H1 (cell line): ENCODE measurements at regions not wholly inside any gene's neighbourhood (a gene's known extent, or its start where the extent isn't known, plus 50 kb on each side); places are given as distances from the start of the nearest gene placed in this dataset.

ENCODE experiments used
- CTCF ChIA-PET: fragments of 300-600 bp; sonication (Branson Sonifier 250); formaldehyde crosslinking; loops from one replicate; lab custom pipeline; 2021; ENCODE audit not compliant: partially characterized antibody; lab: Charles Lee
- POLR2A ChIA-PET: fragments of 300-600 bp; sonication (Branson Sonifier 250); formaldehyde crosslinking; loops from one replicate; lab custom pipeline; 2021; ENCODE audit warnings: inconsistent platforms; ENCODE audit not compliant: partially characterized antibody; lab: Charles Lee
- DNase-seq, 2 experiments: peaks; one replicate each; pipeline versions ENCODE4 v3.0.0 to v3.0.0-alpha.2; 2010 to 2022; ENCODE audit warnings: low spot score in 2 of 2, low read depth in 1 of 2, mixed read lengths in 1 of 2
- FAIRE-seq: peaks from 2 replicates; lab custom pipeline; 2011; peaks lifted over from hg19 to GRCh38; lab: Jason Lieb, UNC
- H2AFZ ChIP-seq: 2 replicates; pipeline ENCODE4 v1.8.1; 2012; ENCODE audit warnings: low read length, inconsistent platforms
- H2AK5ac ChIP-seq: 2 replicates; pipeline ENCODE4 v1.6.1; 2013; ENCODE audit warnings: low read depth, low read length
- H2BK120ac ChIP-seq: replicated peaks from 2 replicates; pipeline ENCODE3; 2013; ENCODE audit warnings: low read depth, low read length, inconsistent platforms
- H2BK12ac ChIP-seq: 2 replicates; pipeline ENCODE4 v1.6.1; 2013; ENCODE audit warnings: low read depth, low read length
- H2BK15ac ChIP-seq: 2 replicates; pipeline ENCODE4 v1.6.1; 2013; ENCODE audit warnings: low read length
- H2BK20ac ChIP-seq: 2 replicates; pipeline ENCODE4 v1.6.1; 2013; ENCODE audit warnings: low read length
- H2BK5ac ChIP-seq: 2 replicates; pipeline ENCODE4 v1.6.1; 2013; ENCODE audit warnings: low read depth, low read length
- H3K14ac ChIP-seq: 2 replicates; pipeline ENCODE4 v1.6.1; 2013; ENCODE audit warnings: inconsistent platforms; ENCODE audit not compliant: insufficient read length
- H3K18ac ChIP-seq: 2 replicates; pipeline ENCODE4 v1.6.1; 2013; ENCODE audit warnings: low read length; ENCODE audit errors: extremely low read depth
- H3K23ac ChIP-seq: 2 replicates; pipeline ENCODE4 v1.6.1; 2013; ENCODE audit warnings: inconsistent platforms; ENCODE audit not compliant: insufficient read length
- H3K23me2 ChIP-seq: 2 replicates; pipeline ENCODE4 v1.6.1; 2013; ENCODE audit warnings: low read depth, low read length
- H3K27ac ChIP-seq: 2 replicates; pipeline ENCODE4 v1.6.1; 2011; ENCODE audit warnings: low read depth, low read length, inconsistent platforms
- H3K27me3 ChIP-seq, 4 experiments: replicated peaks in 1 of 4; 1 replicate in 1 of 4; 2 replicates in 3 of 4; pipeline versions ENCODE4 v1.6.1 to v1.8.1; 2011 to 2013; ENCODE audit warnings: low read length in 3 of 4, mild to moderate bottlenecking in 3 of 4, inconsistent platforms in 2 of 4, mixed read lengths in 2 of 4, moderate library complexity in 1 of 4; ENCODE audit not compliant: control insufficient read depth in 3 of 4, insufficient read depth in 3 of 4; ENCODE audit errors: extremely low read depth in 1 of 4
- H3K36me3 ChIP-seq, 4 experiments: 2 replicates each; pipeline versions ENCODE4 v1.6.1 to v1.8.1; 2011 to 2013; ENCODE audit warnings: mild to moderate bottlenecking in 4 of 4, low read length in 3 of 4, moderate library complexity in 2 of 4, control low read depth in 1 of 4, inconsistent platforms in 1 of 4; ENCODE audit not compliant: insufficient read depth in 4 of 4, control insufficient read depth in 2 of 4
- H3K4ac ChIP-seq: replicated peaks from 2 replicates; pipeline ENCODE3; 2013; ENCODE audit warnings: low read length, low read depth, mixed read lengths, inconsistent platforms; ENCODE audit not compliant: insufficient read length
- H3K4me1 ChIP-seq, 4 experiments: replicated peaks in 1 of 4; 1 replicate in 1 of 4; 2 replicates in 3 of 4; pipeline versions ENCODE4 v1.6.1 to v1.8.1; 2011 to 2013; ENCODE audit warnings: low read length in 3 of 4, inconsistent platforms in 2 of 4, mixed read lengths in 1 of 4; ENCODE audit not compliant: insufficient read depth in 4 of 4, control insufficient read depth in 3 of 4
- H3K4me2 ChIP-seq, 2 experiments: 2 replicates each; pipeline versions ENCODE4 v1.6.1 to v1.8.1; 2011 to 2013; ENCODE audit warnings: low read depth in 2 of 2, low read length in 2 of 2, control low read depth in 1 of 2, inconsistent platforms in 1 of 2, mild to moderate bottlenecking in 1 of 2; ENCODE audit not compliant: insufficient read depth in 1 of 2
- H3K4me3 ChIP-seq, 4 experiments: fragments of 200-600, 300-600 bp in 1 of 4; sonication (generic), shearing (Covaris generic), sonication (Bioruptor Twin) in 1 of 4; 2 replicates each; pipeline versions ENCODE4 v1.5.1 to v1.8.1; 2011 to 2016; ENCODE audit warnings: low read length in 4 of 4, low read depth in 3 of 4, control low read depth in 2 of 4, inconsistent platforms in 2 of 4, mild to moderate bottlenecking in 2 of 4, mixed read lengths in 1 of 4, moderate library complexity in 1 of 4; ENCODE audit not compliant: insufficient read depth in 2 of 4; ENCODE audit errors: extremely low read depth in 1 of 4
- H3K56ac ChIP-seq: replicated peaks from 2 replicates; pipeline ENCODE3; 2013; ENCODE audit warnings: low read depth, mild to moderate bottlenecking, mixed read lengths, low read length, inconsistent platforms; ENCODE audit not compliant: insufficient read length
- H3K79me1 ChIP-seq: 2 replicates; pipeline ENCODE4 v1.6.1; 2013; ENCODE audit warnings: low read depth, low read length, control low read depth
- H3K79me2 ChIP-seq, 2 experiments: 2 replicates each; pipeline versions ENCODE4 v1.6.1 to v1.8.1; 2012 to 2013; ENCODE audit warnings: low read length in 2 of 2, mild to moderate bottlenecking in 2 of 2, inconsistent platforms in 1 of 2; ENCODE audit not compliant: insufficient read depth in 2 of 2, control insufficient read depth in 1 of 2
- H3K9ac ChIP-seq, 4 experiments: replicated peaks in 1 of 4; 1 replicate in 1 of 4; 2 replicates in 3 of 4; pipeline versions ENCODE4 v1.6.1 to v1.8.1; 2011 to 2013; ENCODE audit warnings: low read depth in 3 of 4, low read length in 3 of 4, control low read depth in 2 of 4, mild to moderate bottlenecking in 2 of 4, moderate library complexity in 2 of 4, inconsistent platforms in 1 of 4; ENCODE audit errors: extremely low read depth in 1 of 4
- H3K9me3 ChIP-seq, 2 experiments: 2 replicates each; pipeline versions ENCODE4 v1.6.1 to v1.8.1; 2012 to 2013; ENCODE audit warnings: mild to moderate bottlenecking in 2 of 2, moderate library complexity in 2 of 2, control low read depth in 1 of 2, inconsistent platforms in 1 of 2, low read depth in 1 of 2, low read length in 1 of 2, mixed read lengths in 1 of 2; ENCODE audit not compliant: insufficient read depth in 2 of 2
- H4K20me1 ChIP-seq, 2 experiments: replicated peaks in 1 of 2; 2 replicates each; pipeline versions ENCODE3 to v1.8.1; 2011 to 2013; ENCODE audit warnings: inconsistent platforms in 2 of 2, low read length in 2 of 2, mild to moderate bottlenecking in 1 of 2; ENCODE audit not compliant: insufficient read depth in 2 of 2, control insufficient read depth in 1 of 2
- H4K5ac ChIP-seq: 2 replicates; pipeline ENCODE4 v1.6.1; 2013; ENCODE audit warnings: low read length, low read depth, mixed read lengths, inconsistent platforms; ENCODE audit not compliant: insufficient read length
- H4K8ac ChIP-seq: 2 replicates; pipeline ENCODE4 v1.8.0; 2013; ENCODE audit warnings: mild to moderate bottlenecking, moderate library complexity, low read length, inconsistent platforms; ENCODE audit not compliant: insufficient read depth; ENCODE audit errors: extremely low read depth
- H4K91ac ChIP-seq: replicated peaks from 2 replicates; pipeline ENCODE3; 2013; ENCODE audit warnings: low read length, mixed read lengths, inconsistent platforms; ENCODE audit not compliant: insufficient read length
- ASH2L ChIP-seq: fragments of 200-600, 300-600 bp; sonication (generic); IDR thresholded peaks from one replicate; pipeline ENCODE4 v1.7.1; 2017; ENCODE audit warnings: low read length
- EGR1 ChIP-seq: IDR thresholded peaks from 2 replicates; pipeline ENCODE4 v1.6.1; 2011; ENCODE audit warnings: low read depth, low read length, borderline replicate concordance
- EZH2 ChIP-seq: fragments of 200-600 bp; sonication (generic); IDR thresholded peaks from 2 replicates; pipeline ENCODE4 v1.7.1; 2012; ENCODE audit warnings: low read depth, mild to moderate bottlenecking, moderate library complexity, low read length, inconsistent platforms; ENCODE audit not compliant: severe bottlenecking
- RAD21 ChIP-seq, 2 experiments: IDR thresholded peaks in 1 of 2; conservative IDR thresholded peaks in 1 of 2; 2 replicates each; pipeline ENCODE4 v1.6.1; 2011; ENCODE audit warnings: low read depth in 2 of 2, low read length in 2 of 2, improper control_type of control experiment in 1 of 2, inconsistent platforms in 1 of 2, mild to moderate bottlenecking in 1 of 2, moderate library complexity in 1 of 2
- TEAD4 ChIP-seq: IDR thresholded peaks from 2 replicates; pipeline ENCODE4 v1.6.1; 2012; ENCODE audit warnings: low read depth, low read length, inconsistent platforms, mixed read lengths
- YY1 ChIP-seq: IDR thresholded peaks from 2 replicates; pipeline ENCODE4 v1.6.1; 2011; ENCODE audit warnings: low read depth, mild to moderate bottlenecking, low read length
- WGBS, 2 experiments: shearing (Covaris generic) in 1 of 2; methylation state at CpG; one replicate each; pipeline versions ENCODE4 v1.1.6 to v1.1.7; 2013 to 2015; ENCODE audit warnings: low lambda C conversion rate in 2 of 2, mixed read lengths in 2 of 2, inconsistent platforms in 1 of 2, low coverage in 1 of 2, missing lambda C conversion rate in 1 of 2; ENCODE audit not compliant: insufficient replicate concordance in 2 of 2, insufficient coverage in 1 of 2, insufficient read length in 1 of 2; ENCODE audit errors: extremely low coverage in 1 of 2, missing lambda C conversion rate in 1 of 2; 5-methylcytosine and 5-hydroxymethylcytosine counted together

- no peak overlapping the region for H2BK20ac ChIP-seq
- no peak overlapping the region for H2BK12ac ChIP-seq
- H3K4me1 ChIP-seq: peaks cover 0 to 1% (median 0%) of the 10 kb centered on the region in 4 experiments; a peak in 3 of 7 replicates
- no peak overlapping the region for H2BK120ac ChIP-seq
- FAIRE-seq (no peak), DNase-seq (no peak)
- no peak overlapping the region for H3K9ac ChIP-seq
- ChIA-PET POLR2A (no interaction called here), CTCF (interaction anchor here (0.8 to 10.2 kb wide), 11 partner anchors 12 to 229 kb away, joined by 3 to 78 read pairs (median 3); no protein-coding TSS in a partner anchor)
- H3K79me2 ChIP-seq: no peaks in the 10 kb centered on the region
- H3K27me3 ChIP-seq: no peaks in the 10 kb centered on the region; a peak in 1 of 7 replicates
- H2AK5ac ChIP-seq: no peak overlapping the region
- no peak overlapping the region for H2BK15ac ChIP-seq
- H3K23me2 ChIP-seq: peaks cover 4% of the 10 kb centered on the region; the same call in 1 of the 2 replicates
- H2BK5ac ChIP-seq: no peak overlapping the region
- no peak overlapping the region for H3K4me2 ChIP-seq
- H3K27ac ChIP-seq: no peak overlapping the region
- no peak overlapping the region for H3K56ac ChIP-seq
- no peak overlapping the region for H3K4ac ChIP-seq
- no peak overlapping the region for H2AFZ ChIP-seq
- H3K9me3 ChIP-seq: no peaks in the 10 kb centered on the region
- H4K8ac ChIP-seq: no peak overlapping the region
- no peak overlapping the region for H3K14ac ChIP-seq
- no peak overlapping the region for H3K23ac ChIP-seq
- H3K4me3 ChIP-seq: no peak overlapping the region
- 88% methylated on average over 19 of the region's 19 CpGs; no CpG with 5 or more reads in 1 of the 2 experiments for WGBS, 2 experiments
- H4K5ac ChIP-seq: no peak overlapping the region
- H3K18ac ChIP-seq: no peak overlapping the region
- no peaks in the 10 kb centered on the region; a peak in 1 of 8 replicates for H3K36me3 ChIP-seq
- TF ChIP-seq RAD21 (IDR thresholded peaks at IDR 0.05 in 1 of 2, conservative IDR thresholded peaks at IDR 0.05 in 1 of 2; ENCODE audit: low read depth in 2 of 2, low read length in 2 of 2) (no peak), TEAD4 (no peak), YY1 (no peak), ASH2L (no peak), EZH2 (no peak), EGR1 (no peak)
- no peak overlapping the region for H4K91ac ChIP-seq
- H4K20me1 ChIP-seq: peaks cover 7 to 10% of the 10 kb centered on the region in 2 experiments
- peaks cover 6% of the 10 kb centered on the region; the same call in 1 of the 2 replicates for H3K79me1 ChIP-seq
These were observed 232.0 kb upstream of the GSE1 start for GRCh38 chr16:85380905-85381737.
